ENCODE measurements at regions not wholly inside any gene's neighbourhood (a gene's known extent, or its start where the extent isn't known, plus 50 kb on each side); places are given as distances from the start of the nearest gene placed in this dataset.
"Not testable (repeated sequence)": the region's sequence is repeated elsewhere in the genome, so short reads cannot be mapped to it uniquely, and the experiment has no call there.

DNA sequence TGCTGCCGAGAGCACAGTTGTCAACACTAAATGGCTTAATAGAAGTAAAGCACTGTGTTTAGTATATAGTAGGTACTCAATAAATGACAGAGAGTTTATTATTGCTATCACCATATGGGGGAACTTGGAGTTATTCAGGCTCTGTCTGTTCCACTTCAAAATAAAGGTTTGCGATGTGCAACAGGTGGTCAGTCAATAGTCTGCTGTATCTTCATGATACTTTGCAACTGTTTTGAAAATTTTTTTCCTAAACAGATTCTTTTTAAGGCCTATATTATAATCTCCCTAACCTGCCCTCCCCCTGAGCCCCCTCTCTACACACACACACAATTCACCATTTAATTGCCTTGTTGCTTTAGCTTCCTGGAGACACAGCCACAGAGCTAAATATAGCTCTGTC is 164.7 kb upstream of the NR2F2 start:
- intact Hi-C loops (cut with micrococcal nuclease), result no loop called here
- no peak for DNase-seq
- ATAC-seq, result no peak

DNA sequence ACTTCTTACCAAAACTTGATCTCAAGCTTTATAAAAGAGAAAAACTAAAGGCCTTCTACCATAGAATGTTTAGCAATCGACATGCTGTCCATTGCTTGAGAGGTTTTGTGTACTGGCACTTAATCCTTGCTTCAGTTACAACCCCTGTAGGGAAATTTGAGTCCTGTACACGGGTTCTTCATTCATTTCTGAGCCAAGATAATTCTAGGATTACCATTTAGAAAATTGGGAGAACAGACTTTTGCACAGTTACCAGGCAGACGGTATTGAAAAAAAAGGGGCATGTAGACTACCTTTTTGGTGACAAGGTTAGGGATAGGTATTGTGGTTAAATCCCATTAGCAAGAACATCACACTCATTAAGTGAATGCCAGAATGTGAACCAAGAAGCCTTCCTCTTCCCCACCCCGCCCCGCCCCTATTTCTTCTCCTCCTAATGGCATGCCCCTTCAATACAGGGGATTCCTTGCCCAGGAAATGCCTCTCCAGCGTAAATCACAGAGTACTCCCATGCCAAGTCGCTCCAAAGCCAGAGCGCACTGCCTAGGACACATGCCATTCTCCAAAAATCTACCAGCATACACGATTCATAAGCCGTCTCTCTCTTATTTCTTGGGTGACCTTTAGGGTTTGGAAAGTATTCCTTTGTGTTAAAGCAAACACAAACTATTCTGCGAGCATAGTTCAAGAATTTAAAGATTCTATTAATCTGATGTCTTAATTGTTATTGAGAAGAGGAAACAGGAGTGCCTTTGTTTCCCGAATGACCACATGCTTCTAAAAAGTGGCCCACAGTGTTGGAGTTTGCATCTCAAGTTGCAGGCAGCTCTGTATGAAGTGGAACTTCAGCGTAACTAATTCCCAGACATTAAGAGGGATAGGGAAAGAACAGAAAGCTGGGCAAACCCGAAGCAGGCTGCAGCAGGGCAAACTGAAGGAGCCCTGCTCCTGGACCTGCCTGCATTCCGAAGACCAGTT is 164.0 kb upstream of the NR2F2 start:
- no peak for DNase-seq
- intact Hi-C loops (cut with micrococcal nuclease), result no loop called here
- ATAC-seq, result no peak

DNA sequence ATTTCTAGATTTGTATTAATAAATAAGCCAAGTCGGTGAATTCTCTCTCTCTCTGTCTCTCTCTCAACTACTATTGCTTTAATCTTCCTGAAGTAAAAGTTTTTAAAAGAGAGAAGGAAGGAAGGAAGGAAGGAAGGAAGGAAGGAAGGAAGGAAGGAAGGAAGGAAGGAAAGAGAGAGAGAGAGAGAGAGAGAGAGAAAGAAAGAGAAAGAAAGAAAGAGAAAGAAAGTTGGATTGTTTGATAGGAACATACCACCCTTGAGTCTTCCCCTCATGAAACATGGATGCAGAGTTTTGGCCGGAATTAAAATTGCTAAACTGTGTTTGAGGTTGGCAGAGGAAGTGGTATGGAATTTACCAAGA is 159.9 kb upstream of the NR2F2 start:
- ATAC-seq; intact Hi-C loops (cut with micrococcal nuclease); DNase-seq: not testable (repeated sequence)

DNA sequence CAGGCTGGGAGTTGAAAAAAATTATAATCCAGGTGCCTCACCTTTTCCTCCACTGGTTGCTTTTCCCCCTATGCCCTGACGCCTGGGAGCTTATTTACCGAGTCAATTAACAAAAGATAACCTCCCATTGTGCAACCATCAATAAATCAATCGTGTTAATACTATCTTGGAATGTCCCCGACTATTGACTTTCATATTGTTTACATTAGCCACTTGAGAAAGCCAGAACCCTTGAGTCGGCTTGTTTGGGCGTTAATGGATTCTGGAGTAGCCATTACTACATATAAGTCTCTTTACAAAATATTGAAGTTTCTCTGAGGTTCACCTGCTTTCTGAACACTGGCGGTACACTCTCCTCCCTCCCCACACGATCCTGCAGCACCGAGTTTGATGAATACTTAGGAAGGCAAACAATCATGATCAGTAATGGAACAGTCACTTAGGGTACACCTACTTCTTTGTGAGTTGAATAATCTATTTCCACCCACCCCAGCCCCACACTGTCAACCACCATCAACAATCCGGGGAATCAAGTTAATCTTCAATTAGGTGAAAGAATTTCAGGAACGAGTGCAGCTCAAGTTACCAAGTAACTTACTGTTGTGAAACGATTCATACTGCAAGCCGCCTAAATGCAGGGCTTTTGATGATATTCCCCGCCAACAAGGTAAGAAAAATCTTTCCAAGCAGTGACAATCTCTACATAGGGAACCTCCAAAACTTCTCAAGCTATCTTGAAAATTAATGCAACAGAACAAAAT is 159.3 kb upstream of the NR2F2 start:
- intact Hi-C loops (cut with micrococcal nuclease), result no loop called here
- ATAC-seq (no peak), DNase-seq (no peak)

DNA sequence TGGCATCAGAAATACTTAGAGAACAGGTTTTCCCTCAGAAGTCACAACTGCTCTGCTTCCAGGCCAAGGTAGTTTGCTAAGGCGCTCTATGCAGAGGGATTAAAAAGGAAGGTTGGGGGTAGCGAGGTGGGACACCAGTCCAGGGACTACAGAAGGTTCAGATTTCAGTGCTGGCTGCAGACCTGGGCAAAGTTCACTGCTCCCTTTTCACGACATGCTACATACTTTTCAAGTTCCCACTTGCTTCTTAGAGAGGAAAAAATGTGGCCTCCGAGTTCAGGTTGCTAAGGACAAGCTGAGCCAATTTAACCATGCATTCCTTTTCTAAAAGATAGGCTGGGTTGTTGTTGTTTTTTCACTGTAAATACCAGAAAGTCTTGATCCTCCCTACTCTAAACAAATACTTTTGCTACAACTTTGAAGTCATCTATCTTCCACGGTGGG is 158.6 kb upstream of the NR2F2 start:
- no peak for DNase-seq
- no peak for ATAC-seq
- intact Hi-C loops (cut with micrococcal nuclease), result no loop called here

DNA sequence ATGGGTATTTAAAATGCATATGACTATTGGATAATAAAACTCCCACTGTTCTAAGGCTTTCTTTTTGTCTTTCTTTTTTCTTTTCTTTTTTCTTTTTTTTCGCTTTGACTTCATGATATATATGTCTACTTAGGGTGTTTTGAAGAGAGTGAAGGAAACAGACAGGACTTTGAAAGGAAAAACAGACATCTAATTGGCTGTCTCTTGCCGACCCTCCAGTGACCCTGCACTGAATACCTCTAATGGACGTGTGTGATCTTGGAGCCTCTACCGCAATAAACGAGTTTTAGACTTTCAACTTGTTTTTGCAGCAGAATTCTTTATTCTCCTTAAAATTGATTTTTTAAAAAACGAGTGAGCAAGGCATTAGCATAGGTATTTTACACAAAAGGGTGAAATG is 158.1 kb upstream of the NR2F2 start:
- intact Hi-C loops (cut with micrococcal nuclease), result no loop called here
- ATAC-seq (no peak), DNase-seq (no peak)

DNA sequence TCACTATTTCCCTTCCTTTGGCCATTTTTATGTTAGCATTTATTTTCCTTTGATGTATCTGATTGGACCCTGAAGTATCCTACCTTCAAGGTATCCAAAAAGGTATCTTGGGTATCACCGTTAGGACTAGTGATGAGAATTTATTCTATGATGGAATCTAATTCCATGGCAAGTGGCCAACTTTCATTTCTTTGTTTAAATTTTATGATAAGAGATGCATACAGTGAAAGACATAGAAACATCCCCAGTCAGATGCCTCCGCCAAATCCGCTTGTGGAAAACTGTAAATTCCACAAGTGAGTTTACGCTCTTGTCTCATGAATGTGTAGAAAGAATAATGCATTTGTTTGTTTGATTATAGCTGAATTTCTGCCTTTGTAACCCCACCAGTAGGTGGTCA is 153.7 kb upstream of the NR2F2 start:
- DNase-seq (no peak), ATAC-seq (no peak)
- intact Hi-C loops (cut with micrococcal nuclease), result no loop called here

DNA sequence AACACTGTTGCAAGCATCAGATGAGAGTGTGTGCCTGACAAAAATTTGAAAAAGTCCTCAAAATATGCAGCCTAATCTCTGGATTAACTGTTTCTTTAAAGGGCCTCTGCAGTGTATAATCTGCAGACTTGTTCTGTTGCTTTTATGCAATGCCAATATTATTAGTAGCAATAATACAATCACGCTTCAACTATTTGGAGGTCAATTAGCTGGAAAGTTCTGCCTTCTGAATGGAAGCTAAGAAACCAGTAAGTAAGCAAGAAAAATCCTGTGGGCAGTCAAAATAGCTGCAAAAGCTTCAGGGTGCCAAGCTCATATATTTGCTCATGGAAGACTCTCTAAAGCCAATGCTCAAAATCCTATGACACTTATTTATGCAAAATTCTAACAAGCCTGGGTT is 153.2 kb upstream of the NR2F2 start:
- DNase-seq (no peak), ATAC-seq (no peak)
- intact Hi-C loops (cut with micrococcal nuclease), result no loop called here

DNA sequence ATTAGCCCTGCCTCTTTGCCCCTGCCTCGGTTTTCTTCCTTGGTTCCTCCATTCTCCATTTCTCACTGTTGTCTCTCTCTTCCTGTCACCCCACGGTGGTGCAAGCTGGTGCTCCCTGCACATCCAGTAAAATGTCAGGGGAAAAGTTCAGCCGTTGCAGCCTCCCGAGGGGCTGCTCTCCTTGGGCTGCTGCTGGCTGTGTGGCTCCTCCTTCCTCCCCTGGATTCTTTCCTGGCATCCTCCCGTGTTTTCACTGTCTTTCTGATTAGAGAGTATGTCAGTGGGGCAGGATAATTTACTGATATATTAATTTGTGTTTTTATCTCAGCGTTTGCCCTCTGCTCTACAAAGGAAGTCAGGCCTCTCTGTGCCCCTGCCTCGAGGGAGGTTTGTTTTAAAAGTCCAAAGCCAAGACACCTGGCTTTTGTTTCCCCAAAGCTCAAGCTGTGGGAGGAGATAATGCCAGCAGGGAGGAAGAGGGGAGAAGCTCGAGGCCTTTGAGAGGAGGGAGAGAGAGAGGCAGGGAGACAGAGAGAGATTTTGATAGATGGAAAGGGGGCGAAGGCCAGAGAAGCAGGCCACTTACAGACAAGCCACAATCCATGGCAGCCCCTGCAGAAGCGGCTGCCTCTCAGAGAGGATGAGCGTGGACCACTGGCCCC is 150.3 kb upstream of the NR2F2 start:
- DNase-seq, result no peak
- intact Hi-C loops (cut with micrococcal nuclease), result no loop called here
- ATAC-seq, result no peak

DNA sequence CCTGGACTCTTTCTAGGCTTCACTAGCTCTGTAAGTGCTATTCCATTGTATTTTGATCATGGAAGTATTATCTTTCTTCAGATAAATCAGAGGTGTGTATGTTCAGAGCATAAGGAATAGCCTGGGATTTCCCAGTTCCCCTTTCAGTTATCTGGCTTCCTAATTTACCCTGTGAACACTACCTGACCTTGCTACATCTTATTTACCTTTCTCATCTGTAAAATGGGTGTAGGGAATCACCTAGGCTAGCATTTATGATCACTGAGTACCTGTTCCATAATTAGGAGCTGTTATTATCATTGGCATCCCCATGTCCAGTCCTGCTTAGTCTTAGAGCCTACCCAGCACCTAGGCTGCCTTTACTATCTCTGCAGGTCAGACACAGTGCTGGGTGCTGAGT is 149.3 kb upstream of the NR2F2 start:
- DNase-seq (no peak), ATAC-seq (no peak)
- intact Hi-C loops (cut with micrococcal nuclease), result no loop called here

DNA sequence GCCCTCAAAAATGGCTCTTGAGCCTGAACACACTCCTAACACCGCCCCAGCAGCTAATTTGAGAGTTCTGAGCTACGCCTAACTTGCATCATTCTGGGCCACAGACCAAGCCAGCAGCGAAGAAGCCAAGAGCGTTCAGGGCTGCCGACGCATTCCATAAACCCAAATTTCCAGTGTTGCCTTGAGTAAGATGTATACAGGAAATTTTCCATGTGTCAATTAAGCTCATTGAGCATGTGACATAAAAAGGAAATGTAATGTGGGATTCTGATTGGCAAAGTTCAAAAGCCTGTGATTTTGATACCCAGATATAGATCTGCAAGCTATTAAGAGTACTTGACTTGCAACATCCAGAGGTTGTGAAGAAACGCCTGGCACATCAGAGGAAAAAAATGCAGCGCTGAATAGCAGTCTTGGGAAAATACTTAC is 148.6 kb upstream of the NR2F2 start:
- intact Hi-C loops (cut with micrococcal nuclease), result no loop called here
- ATAC-seq, result peak; percentile 86
- DNase-seq, result peak; percentile 62

DNA sequence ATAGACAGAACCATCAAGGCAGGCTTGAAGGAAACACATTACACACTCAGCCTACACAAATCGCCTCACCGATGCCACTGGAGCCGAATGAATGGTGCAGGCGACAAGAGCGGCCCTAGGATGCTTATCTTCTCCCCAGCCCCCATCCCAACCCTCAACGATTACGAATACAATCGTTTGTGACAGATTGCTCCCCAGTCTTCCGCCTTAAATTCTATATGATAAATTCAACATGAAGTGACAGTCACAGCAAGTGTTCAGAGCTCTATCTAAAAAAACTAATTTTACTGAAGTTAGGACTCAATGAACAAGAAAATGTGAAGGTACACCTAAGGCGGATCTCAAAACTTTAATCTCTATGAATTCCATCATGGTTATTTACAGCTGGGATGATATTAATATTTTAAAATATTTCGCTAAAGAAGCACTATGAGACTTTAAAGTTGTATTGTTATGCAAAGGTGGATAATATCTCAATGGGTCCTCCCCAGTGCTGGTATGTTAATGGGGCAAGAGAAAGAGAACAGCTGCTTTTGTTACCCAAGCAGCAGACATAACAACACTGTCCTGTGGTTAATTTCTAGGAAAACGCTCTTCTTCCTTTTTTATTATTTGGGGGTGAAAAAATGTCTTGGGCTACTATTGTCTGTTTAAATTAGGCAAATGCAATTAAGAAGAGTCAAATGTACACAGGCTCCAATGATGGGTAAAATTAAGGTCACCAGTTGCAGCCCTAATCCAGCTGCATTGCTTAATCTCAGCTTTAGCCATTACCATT is 147.6 kb upstream of the NR2F2 start:
- intact Hi-C loops (cut with micrococcal nuclease), result no loop called here
- DNase-seq (no peak), ATAC-seq (no peak)

DNA sequence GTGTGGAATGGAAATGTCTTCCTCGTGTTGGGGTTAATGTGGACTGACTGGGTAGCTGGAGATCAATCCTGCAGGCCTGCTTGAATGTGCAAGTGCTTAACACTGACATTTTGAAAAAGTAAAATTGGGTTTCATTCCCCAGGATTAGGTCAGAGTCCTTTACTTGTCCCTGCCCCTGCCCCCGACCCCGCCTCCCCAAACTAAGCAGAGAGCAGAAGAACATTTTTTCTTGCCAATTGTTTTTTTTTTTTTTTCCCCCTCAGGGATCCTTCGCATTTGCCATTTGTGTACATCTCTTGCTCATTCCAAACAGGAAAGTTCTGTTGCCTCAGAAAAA is 147.0 kb upstream of the NR2F2 start:
- intact Hi-C loops (cut with micrococcal nuclease), result no loop called here
- ATAC-seq (no peak), DNase-seq (no peak)

DNA sequence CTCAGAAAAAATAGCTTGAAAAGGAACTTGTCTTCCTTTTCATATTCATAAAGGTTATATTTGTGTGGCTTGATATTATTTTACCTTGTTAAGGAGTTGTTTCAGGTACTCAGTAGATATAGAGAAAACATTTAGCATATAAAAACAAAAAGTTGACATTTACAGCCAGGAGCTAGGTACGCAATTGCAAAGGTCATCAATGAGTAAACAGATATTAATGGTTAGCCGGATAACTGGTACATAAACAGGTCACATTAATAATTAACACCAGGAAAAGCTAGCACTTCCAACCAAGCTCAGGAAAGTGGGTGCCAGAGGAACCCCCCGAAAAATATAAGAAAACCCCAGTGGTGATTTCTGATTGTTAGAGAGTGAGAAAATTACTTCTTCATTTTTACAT is 146.6 kb upstream of the NR2F2 start:
- intact Hi-C loops (cut with micrococcal nuclease), result no loop called here
- DNase-seq, result no peak
- ATAC-seq, result no peak

DNA sequence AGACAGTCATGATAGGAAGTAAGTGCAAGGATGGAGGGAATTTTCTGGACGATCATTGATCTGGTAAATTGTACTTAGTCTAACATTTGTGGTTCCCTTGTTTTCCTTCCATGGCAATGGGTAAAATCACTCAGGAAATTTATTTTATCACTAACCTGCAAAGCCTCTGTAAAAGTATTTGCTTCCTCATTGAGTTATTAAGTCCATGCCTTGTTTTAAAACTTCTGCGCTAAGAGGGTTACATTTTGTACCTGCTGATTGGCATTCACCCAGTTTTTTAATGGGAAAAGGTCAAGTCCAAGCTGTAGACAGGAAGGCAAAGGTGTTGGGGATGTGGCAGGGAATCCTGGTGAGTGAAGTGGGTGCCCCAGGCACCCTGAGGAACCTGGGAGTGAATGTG is 146.2 kb upstream of the NR2F2 start:
- ATAC-seq, result no peak
- intact Hi-C loops (cut with micrococcal nuclease), result no loop called here
- no peak for DNase-seq

DNA sequence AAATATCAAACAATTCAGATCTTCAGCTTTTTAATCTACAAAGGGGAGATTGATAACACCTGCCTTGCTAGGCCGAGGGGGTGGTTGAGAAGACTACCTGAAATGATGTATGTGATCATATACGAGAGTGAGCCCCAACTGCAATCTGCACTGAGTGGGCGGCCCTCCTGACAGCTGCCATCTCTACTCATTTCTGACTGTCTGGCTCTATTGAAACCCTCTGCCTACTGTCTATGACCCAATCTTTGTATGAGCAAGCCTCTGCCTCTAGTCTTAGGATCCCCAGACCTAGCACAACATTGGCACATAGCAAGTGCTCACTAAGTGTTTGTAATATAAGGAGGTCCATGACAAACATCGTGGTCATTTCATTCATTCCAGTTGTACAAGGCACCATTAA is 144.4 kb upstream of the NR2F2 start:
- ATAC-seq, result no peak
- intact Hi-C loops (cut with micrococcal nuclease), result no loop called here
- DNase-seq, result no peak

DNA sequence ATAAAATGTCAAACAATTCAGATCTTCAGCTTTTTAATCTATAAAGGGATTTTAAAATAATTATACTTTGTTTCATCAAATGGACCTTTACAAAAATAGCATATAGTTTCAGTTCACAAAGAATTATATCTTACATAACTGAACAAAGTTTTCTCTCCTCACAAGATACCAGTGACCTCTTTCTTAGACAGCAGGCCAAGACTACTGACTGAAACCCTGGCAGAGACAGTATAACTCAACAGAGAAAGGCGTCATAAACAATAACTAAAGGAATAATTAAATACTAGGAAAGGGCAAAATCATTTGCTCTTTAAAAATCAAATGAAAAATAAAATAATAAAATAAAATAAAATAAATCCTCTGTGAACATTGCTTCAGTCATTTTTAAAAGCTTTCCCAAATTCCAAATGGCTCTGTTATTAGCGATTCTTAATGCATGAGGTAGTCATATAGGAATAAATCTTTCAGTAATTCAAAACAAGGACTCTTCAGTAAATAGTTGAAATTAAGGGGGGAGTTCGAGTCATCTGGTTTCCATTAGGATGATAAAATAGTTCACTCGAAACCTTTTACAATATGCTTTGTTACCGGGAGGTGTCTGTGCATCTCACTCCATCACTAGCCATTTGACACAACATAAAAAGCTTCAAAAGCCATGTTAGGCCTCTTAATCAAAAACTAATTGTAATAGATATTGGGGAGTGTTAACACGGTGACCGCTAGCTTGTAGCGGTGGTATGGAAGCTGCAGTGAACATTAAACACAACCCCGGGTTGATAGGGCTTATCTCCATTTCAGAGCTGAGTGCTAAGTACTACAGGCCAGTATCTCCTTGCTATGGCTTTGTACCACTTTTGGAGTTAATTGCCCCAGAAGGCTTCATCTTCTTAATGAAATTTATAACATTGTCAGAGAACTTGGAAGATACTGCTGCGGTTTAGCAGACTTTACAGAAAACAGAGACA is 142.9 kb upstream of the NR2F2 start:
- intact Hi-C loops (cut with micrococcal nuclease), result no loop called here
- DNase-seq (no peak), ATAC-seq (no peak)

DNA sequence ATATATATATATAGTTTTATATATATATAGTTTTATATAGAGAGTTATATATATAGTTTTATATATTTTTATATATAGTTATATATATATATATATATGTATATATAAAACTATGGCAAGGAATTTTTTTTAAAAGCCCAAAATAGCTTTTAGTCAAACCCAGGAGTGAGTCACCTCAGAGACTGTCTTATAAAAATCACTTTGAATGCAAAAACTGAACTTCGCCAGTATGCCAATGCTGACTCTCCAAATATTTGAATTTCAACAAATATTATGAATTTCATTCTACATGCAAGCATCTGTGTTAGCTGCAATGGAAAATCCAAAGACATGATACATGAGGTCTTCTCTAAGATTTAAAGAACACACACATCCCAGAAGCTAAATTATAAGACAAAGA is 132.8 kb upstream of the NR2F2 start:
- DNase-seq, result no peak
- intact Hi-C loops (cut with micrococcal nuclease), result no loop called here

More for the DNA sequence above, 132.8 kb upstream of the NR2F2 start:
- no peak for ATAC-seq
